Psoas muscle (tissue), 7 donors: ENCODE measurements at regions not wholly inside any gene's neighbourhood (a gene's known extent, or its start where the extent isn't known, plus 50 kb on each side); places are given as distances from the start of the nearest gene placed in this dataset.

Experiments used
- ATAC-seq, 4 donors: fragments of 200-7000 bp; cut with Tn5 transposase; one replicate each; pipeline ENCODE4 v1.9.1; 2020; ENCODE audit warnings: moderate library complexity in 3 of 4, mild to moderate bottlenecking in 2 of 4
- DNase-seq, 2 donors: peaks; one replicate each; pipeline ENCODE4 v3.0.0-alpha.2; 2020
- H3K27ac ChIP-seq: fragments of 200-600 bp; one replicate; pipeline ENCODE4 v1.8.0; 2022
- H3K27me3 ChIP-seq, 3 donors: fragments of 200-600 bp in 1 of 3; one replicate each; pipeline versions ENCODE4 v1.6.1 to v1.8.0; 2013 to 2022; ENCODE audit warnings: low read length in 2 of 3, mild to moderate bottlenecking in 2 of 3, moderate library complexity in 1 of 3; ENCODE audit not compliant: insufficient read depth in 3 of 3
- H3K36me3 ChIP-seq, 2 donors: fragments of 200-600 bp in 1 of 2; one replicate each; pipeline versions ENCODE4 v1.6.1 to v1.8.0; 2013 to 2022; ENCODE audit warnings: low read depth in 1 of 2, mild to moderate bottlenecking in 1 of 2, moderate library complexity in 1 of 2; ENCODE audit not compliant: insufficient read depth in 1 of 2
- H3K4me1 ChIP-seq: fragments of 200-600 bp; one replicate; pipeline ENCODE4 v1.8.0; 2022
- H3K4me3 ChIP-seq: fragments of 200-600 bp; one replicate; pipeline ENCODE4 v1.8.0; 2022; ENCODE audit warnings: mild to moderate bottlenecking
- H3K9me3 ChIP-seq: fragments of 200-600 bp; one replicate; pipeline ENCODE4 v1.8.0; 2022
- CTCF ChIP-seq: fragments of 200-600 bp; IDR thresholded peaks from one replicate; pipeline ENCODE4 v1.8.0; 2022; ENCODE audit warnings: antibody characterized with exemption
- WGBS, 3 donors: extraction: QIAGEN DNeasy Blood & Tissue Kit; methylation state at CpG; one replicate each; pipeline versions ENCODE4 v1.1.6 to v1.1.7; 2013; 5-methylcytosine and 5-hydroxymethylcytosine counted together
- intact Hi-C, 2 donors: fragments of 100-400 bp; cut with DNase I; formaldehyde crosslinking; loops; one replicate each; pipeline versions ENCODE4 v1.11.0 to v1.14.2; 2022
- donor health status: healthy with polysubstance abuse.
- donor health status: DM: no; HTN: no; CAD: no; lungs with moderate emphysema.
- donor health status: Bipolar disorder and iron deficiency.
- donor health status: healthy.
- donor health status: DM: yes; HTN: yes; CAD: no.
- donor health status: DM: no; HTN: no; CAD: no.
- donor health status: DM: yes; HTN: yes; CAD: no.

- no peak for TF ChIP-seq CTCF
- Histone ChIP-seq H3K4me3 (no peak overlapping the region), H3K36me3 (no peaks in the 10 kb centered on the region), H3K27me3 (no peaks in the 10 kb centered on the region), H3K4me1 (no peaks in the 10 kb centered on the region), H3K27ac (no peak overlapping the region), H3K9me3 (no peaks in the 10 kb centered on the region)
- WGBS, 3 donors, result 81 to 90% (median 81%) methylated on average over 2 of the region's 2 CpGs
- no peak for ATAC-seq
- intact Hi-C loops, result no loop called here
- no peak for DNase-seq
Measured at GRCh38 chr7:114854369-114854768, 67.5 kb upstream of the MDFIC start.

- ATAC-seq, result no peak
- Histone ChIP-seq H3K9me3 (no peaks in the 10 kb centered on the region), H3K36me3 (no peaks in the 10 kb centered on the region), H3K4me3 (no peak overlapping the region), H3K4me1 (no peaks in the 10 kb centered on the region), H3K27me3 (no peaks in the 10 kb centered on the region), H3K27ac (no peak overlapping the region)
- 48 to 58% (median 53%) methylated on average over 3 of the region's 3 CpGs for WGBS, 3 donors
- intact Hi-C loops, result no loop called here
- no peak for TF ChIP-seq CTCF
- DNase-seq, result no peak
Measured at GRCh38 chr7:114856625-114857024, 65.3 kb upstream of the MDFIC start.

GRCh38 chr7:114857605-114858004 is 64.3 kb upstream of the MDFIC start:
- ATAC-seq, result no peak
- Histone ChIP-seq H3K4me1 (no peaks in the 10 kb centered on the region), H3K27ac (no peak overlapping the region), H3K27me3 (no peaks in the 10 kb centered on the region), H3K9me3 (no peaks in the 10 kb centered on the region), H3K36me3 (no peaks in the 10 kb centered on the region), H3K4me3 (no peak overlapping the region)
- no peak for TF ChIP-seq CTCF
- WGBS, 3 donors, result 88 to 91% (median 89%) methylated on average over 1 of the region's 1 CpG
- DNase-seq, result no peak
- intact Hi-C loops, result no loop called here

GRCh38 chr7:114859477-114859876 is 62.4 kb upstream of the MDFIC start:
- no peak for TF ChIP-seq CTCF
- Histone ChIP-seq H3K27me3 (no peaks in the 10 kb centered on the region), H3K4me1 (no peaks in the 10 kb centered on the region), H3K27ac (no peak overlapping the region), H3K36me3 (no peaks in the 10 kb centered on the region), H3K9me3 (no peaks in the 10 kb centered on the region), H3K4me3 (no peak overlapping the region)
- intact Hi-C loops, result no loop called here
- ATAC-seq (no peak), DNase-seq (no peak)
- 90 to 97% (median 92%) methylated on average over 1 of the region's 1 CpG for WGBS, 3 donors

- intact Hi-C loops, result loop anchor here in 1 of 2 donors (5.0 to 10.0 kb wide), 3 partner anchors 355 to 1055 kb away; no protein-coding TSS in a partner anchor
- WGBS, 3 donors, result 85 to 94% (median 88%) methylated on average over 2 of the region's 2 CpGs
Measured at GRCh38 chr7:114860206-114860605, 61.7 kb upstream of the MDFIC start.

More at GRCh38 chr7:114860206-114860605, 61.7 kb upstream of the MDFIC start:
- TF ChIP-seq CTCF, result no peak
- no peak overlapping the region for H3K4me3 ChIP-seq
- no peaks in the 10 kb centered on the region for H3K9me3 ChIP-seq
- ATAC-seq (no peak), DNase-seq (no peak)
- no peaks in the 10 kb centered on the region for H3K4me1 ChIP-seq
- no peaks in the 10 kb centered on the region for H3K27me3 ChIP-seq
- no peaks in the 10 kb centered on the region for H3K36me3 ChIP-seq
- no peak overlapping the region for H3K27ac ChIP-seq
